Ovary (tissue), 3 donors: ENCODE measurements at regions not wholly inside any gene's neighbourhood (a gene's known extent, or its start where the extent isn't known, plus 50 kb on each side); places are given as distances from the start of the nearest gene placed in this dataset.

Source experiments
- EP300 ChIP-seq: sonication (generic); formaldehyde crosslinking; IDR thresholded peaks from one replicate; pipeline ENCODE4 v1.6.1; 2017; ENCODE audit warnings: antibody characterized with exemption
- POLR2A ChIP-seq: fragments of 450-650 bp; IDR thresholded peaks from one replicate; pipeline ENCODE4 v1.6.1; 2017; ENCODE audit warnings: antibody characterized with exemption, mild to moderate bottlenecking, moderate library complexity
- TF ChIP-seq, protein P1 (sequence below), 3 donors: fragments of 450-650 bp in 2 of 3; fragments of 200-600 bp in 1 of 3; IDR thresholded peaks; one replicate each; pipeline versions ENCODE4 v1.5.1 to v1.8.0; 2016 to 2022; ENCODE audit warnings: antibody characterized with exemption in 3 of 3, mild to moderate bottlenecking in 1 of 3
- donor health status: DM: no; HTN: no; CAD: no.

DNA sequence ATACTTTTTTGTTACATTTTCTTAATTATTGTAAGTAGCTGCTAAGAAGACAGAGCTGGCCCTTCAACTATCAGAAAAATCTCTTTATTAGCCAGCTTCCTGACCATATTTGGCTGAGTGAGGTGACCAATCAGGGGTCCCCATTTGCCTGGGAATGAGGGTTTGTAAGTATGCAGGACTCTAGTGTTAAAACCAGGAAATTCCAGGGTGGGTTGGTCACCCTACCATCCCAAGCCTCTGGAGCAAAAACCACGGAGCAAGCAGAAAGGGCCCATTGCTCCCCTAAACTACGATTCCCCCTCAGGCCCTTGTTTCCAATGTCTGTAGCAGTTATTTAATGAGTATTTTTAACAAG is 165.6 kb upstream of the NCKAP5 start:
- TF ChIP-seq EP300 (no peak), POLR2A (no peak)
- TF ChIP-seq, protein P1, sequence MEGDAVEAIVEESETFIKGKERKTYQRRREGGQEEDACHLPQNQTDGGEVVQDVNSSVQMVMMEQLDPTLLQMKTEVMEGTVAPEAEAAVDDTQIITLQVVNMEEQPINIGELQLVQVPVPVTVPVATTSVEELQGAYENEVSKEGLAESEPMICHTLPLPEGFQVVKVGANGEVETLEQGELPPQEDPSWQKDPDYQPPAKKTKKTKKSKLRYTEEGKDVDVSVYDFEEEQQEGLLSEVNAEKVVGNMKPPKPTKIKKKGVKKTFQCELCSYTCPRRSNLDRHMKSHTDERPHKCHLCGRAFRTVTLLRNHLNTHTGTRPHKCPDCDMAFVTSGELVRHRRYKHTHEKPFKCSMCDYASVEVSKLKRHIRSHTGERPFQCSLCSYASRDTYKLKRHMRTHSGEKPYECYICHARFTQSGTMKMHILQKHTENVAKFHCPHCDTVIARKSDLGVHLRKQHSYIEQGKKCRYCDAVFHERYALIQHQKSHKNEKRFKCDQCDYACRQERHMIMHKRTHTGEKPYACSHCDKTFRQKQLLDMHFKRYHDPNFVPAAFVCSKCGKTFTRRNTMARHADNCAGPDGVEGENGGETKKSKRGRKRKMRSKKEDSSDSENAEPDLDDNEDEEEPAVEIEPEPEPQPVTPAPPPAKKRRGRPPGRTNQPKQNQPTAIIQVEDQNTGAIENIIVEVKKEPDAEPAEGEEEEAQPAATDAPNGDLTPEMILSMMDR (IDR thresholded peaks at IDR 0.05) = no peak
